Fibroblast of skin of left quadriceps (primary cell): ENCODE measurements at regions not wholly inside any gene's neighbourhood (a gene's known extent, or its start where the extent isn't known, plus 50 kb on each side); places are given as distances from the start of the nearest gene placed in this dataset.
A peak's percentile ranks its signal among the peaks of the same experiment; 100 is the strongest.

Source experiments
- DNase-seq, 2 experiments: peaks; one replicate each; pipeline ENCODE4 v3.0.0-alpha.2; 2013; ENCODE audit warnings: low read depth in 2 of 2

- DNase-seq = no peak
These were observed 207.3 kb upstream of the HS3ST1 start for GRCh38 chr4:11636031-11636430.

DNA sequence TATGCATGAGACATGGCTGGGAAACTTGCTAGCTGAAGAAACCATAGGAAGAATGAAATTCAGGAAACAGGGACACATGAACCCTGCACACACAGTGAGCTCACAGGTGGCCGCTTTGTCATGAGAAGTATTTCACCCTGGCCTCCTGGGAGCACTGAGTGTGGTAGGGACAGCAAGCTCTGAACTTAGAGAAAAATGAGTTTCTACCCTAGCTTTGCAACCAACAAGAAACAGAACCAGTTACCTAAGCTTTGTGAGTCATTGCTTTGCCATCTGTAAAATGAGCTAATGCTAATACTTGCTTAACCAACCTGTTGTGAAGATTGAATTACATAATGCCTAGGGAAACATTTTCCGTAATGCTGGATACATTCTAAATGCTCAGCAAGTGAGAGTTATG lies 206.6 kb upstream of the HS3ST1 start:
- peak in 1 of 2 experiments; percentile 3 for DNase-seq

GRCh38 chr4:11634283-11634682 lies 205.6 kb upstream of the HS3ST1 start:
- no peak for DNase-seq

DNA sequence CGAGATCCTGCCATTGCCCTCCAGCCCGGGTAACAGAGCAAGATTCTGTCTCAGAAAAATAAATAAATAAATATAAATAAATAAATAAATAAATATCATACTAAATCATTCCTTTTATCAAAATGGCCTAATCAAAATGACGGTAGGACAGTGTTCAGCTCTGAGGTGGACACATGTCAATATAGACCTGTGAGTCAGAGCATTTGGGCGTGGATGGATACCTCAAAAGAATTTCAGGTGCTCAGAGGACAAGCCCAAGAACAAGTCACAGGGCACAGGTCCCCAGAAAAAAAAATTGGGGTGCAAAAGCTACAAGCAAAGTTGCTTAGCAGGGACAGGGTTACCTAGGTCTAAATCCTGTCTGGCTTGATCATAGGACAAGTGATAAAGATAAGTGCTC lies 204.7 kb upstream of the HS3ST1 start:
- no peak for DNase-seq

GRCh38 chr4:11632483-11632882 lies 203.8 kb upstream of the HS3ST1 start:
- DNase-seq = no peak

DNA sequence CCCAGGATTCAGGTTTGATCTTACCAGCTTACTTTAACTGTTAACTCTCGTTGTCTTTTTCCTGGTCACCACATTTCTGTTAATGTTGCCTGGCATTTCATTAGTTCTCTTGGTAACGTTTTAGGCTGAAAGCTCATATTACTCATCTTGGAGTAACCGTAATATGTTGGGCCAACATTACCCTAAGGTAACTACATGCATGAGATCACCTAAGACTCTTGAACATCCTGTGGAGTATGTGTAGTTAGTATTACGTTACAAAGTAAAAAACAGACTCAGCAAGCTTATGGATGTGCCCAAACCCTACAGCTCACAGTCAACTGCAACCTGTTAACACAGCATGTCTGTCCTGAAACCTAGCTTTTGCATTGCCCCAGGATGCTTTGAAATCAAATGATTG lies 203.3 kb upstream of the HS3ST1 start:
- no peak for DNase-seq

GRCh38 chr4:11631416-11631815 lies 202.7 kb upstream of the HS3ST1 start:
- DNase-seq = no peak

DNA sequence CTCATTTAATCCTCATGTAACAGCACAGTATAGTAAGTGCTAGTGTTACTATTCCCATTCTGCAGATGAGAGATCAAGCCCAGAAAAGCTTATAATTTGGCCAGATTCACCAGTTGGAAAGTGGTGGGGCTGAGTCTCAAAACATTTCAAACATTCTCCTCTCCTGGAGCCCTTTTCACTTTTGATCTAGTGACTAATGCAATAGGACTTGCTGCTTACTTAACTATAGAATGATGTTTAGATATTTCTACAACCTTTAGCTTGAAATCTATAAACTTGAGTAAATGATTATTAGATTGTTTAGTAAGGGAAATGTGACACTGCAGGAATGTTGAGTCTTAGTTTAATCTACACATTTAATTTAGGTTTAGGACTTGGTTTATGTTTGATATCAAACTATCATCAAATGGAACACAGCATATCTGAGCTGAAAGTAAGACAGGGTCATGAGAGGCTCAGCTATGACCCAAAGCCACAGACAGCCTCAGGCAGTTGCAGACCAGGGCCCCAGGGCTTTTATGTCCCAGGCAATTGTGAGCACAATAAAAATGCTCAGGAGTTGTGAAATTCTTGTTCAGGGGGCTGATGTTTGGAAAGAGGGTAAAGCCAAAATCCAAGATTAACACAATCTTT lies 199.5 kb upstream of the HS3ST1 start:
- DNase-seq = no peak

- no peak for DNase-seq
These were observed 197.4 kb upstream of the HS3ST1 start for GRCh38 chr4:11626066-11626465.

- DNase-seq = no peak
These were observed 196.5 kb upstream of the HS3ST1 start for GRCh38 chr4:11625211-11625610.

GRCh38 chr4:11624370-11624769 lies 195.7 kb upstream of the HS3ST1 start:
- DNase-seq = no peak

- no peak for DNase-seq
These were observed 195.0 kb upstream of the HS3ST1 start for GRCh38 chr4:11623726-11624037.

- no peak for DNase-seq
These were observed 194.4 kb upstream of the HS3ST1 start for GRCh38 chr4:11622961-11623725.

DNA sequence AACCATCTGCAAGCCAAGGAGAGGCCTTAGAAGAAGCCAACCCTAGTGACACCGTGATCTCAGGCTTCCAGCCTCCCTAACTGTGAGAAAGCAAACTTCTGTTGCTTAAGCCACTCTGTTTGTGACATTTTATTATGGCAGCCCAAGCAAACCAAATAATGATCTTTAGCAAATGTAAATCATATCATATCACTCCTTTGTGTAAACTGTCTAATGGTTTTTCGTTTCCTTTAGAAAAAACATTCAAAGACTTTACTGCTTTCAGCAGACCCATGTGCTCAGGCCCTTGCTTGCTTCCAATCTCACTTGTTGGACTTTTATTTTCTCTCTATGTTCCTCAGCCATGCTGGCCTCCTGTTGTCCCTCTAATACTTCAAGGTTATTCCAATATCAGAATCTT lies 192.2 kb upstream of the HS3ST1 start:
- DNase-seq = no peak

DNA sequence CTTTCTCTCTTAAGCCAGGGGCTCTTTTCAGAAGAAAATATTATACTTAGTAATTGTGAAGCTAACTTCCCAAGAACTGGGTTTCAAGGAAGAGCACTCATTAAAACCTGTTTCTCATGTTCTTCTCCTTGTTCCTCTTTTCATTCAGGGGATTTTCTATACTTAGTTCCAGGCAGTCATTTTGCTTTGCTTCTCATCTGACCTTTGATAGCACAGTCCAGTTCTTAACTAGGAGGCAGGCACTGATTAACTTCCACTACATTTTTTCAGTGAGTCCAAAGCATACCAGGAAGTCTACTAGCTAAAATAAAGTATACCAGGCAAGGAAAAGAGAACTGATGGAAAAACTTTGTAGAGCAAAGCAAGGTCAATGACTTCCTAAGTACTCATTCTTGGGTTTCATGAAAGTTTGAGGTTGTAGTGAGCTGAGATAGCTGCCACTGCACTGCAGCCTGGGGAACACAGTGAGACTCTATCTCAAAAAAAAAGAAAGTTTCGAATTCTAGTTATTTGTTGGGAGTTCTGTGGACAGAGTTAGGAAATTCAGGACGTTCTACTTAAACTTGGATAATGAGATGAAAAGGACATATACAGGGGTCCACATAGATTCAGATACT lies 190.1 kb upstream of the HS3ST1 start:
- DNase-seq = no peak

GRCh38 chr4:11616856-11617255 lies 188.2 kb upstream of the HS3ST1 start:
- DNase-seq = no peak

DNA sequence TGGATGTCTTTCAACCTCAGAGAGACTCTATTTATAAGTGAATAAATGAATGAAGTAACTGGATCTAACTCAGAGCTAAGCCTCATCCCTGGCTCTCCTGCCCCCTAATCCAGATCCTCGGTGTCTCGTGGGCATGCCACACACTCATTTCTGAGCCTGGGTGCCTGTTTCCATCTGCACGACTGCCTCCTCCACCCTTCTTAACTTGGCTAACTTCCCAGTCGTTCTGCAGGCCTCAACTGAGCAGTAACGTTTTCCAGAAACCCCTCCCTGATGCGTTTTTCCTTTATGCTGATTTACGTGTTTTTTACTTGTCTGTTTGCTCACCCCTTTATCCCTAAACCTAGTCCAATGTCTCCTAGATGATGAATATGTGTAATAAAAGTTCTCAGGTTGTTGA lies 186.9 kb upstream of the HS3ST1 start:
- DNase-seq = no peak

- DNase-seq = no peak
These were observed 185.7 kb upstream of the HS3ST1 start for GRCh38 chr4:11614426-11614825.

DNA sequence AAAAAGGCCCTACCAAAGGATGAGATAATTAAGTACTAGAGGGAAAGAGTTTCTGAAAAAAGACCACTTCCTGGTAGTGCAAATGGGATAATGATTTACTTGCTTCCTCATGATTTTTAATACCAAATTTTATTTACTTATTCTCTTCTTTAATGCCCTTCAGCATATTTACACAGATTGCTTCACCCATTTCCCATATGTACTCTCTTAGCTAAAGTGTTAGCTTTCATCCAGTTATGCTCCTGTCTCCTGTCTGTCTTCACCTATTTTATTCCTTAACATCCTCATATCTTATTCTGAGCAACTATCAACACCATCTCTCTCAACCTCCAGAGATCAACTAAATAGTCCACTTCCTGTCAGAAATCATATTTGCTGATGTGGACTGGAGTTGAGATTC lies 183.2 kb upstream of the HS3ST1 start:
- no peak for DNase-seq

DNA sequence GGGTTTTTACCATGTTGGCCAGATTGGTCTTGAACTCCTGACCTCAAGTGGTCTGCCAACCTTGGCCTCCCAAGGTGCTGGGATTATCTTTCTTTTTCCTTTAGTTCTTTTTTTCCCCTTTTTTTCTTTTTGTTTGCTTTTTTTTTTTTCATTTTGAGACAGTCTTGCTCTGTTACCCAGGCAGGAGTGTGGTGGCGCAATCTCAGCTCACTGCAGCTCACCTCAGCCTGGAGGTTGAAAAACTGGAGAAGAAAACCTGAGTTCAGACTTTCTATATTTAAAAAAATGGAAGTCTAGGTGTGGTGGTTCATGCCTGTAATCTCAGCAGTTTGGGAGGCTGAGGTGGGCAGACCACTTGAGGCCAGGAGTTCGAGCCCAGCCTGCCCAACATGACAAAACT lies 181.1 kb upstream of the HS3ST1 start:
- no peak for DNase-seq

DNA sequence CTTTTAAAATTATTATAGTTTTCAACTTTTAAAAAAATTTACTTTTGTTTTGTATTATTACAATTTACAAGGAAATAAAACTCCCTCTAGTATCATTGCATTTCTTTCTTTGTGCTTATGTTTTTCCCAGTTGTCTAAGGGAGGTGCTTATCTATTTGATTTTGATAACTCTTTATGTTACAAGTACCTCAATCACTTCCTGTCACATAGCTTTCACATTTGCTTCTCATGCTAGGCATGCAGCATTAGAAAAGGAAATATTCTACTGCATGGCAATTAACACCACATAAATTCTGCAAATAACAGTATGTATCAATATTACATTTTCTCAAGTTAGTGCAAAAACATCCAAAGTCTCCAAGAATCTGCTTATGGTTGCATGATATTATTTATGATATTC lies 180.3 kb upstream of the HS3ST1 start:
- no peak for DNase-seq

GRCh38 chr4:11606078-11606477 lies 177.4 kb upstream of the HS3ST1 start:
- DNase-seq = no peak

DNA sequence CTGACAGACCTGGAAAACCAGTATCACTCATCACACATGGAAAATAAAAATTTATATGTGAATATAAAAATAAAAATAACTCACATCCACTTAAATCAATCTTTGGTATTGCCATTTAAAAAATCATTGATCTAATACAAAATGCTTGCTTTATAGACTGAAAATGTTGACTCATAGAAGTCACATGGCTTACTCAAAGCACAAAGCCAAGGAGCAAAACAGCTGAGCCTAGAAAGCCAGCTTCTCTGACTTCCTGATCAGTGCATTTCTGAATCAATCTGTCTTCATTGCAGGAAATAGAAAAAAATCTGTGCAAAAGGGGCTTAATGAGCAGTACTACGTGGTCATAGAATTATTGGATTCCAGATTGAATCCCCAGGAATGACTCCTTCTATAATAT lies 176.9 kb upstream of the HS3ST1 start:
- no peak for DNase-seq
